ENCODE measurements at regions not wholly inside any gene's neighbourhood (a gene's known extent, or its start where the extent isn't known, plus 50 kb on each side); places are given as distances from the start of the nearest gene placed in this dataset.

DNA sequence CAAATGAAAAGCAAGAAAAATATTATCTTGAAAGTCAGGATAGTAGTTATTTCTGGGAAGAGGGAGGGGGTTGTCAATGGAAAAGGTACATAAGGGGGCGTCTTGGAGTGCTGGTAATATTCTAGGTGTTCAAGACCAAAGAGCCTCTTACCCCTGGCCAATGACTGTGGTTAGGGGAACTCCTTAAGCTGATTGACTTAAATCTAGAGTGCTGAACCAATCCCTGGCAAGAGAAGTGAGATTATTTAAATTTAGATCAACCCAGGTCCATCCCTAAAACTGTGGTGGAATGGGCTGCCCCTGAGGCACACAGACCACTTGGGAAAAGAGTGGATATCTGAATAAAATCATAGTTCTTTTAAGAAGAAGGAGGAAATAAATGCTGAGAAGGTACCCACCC is 174.1 kb downstream of the COPRS start:
- WGBS, result 0% methylated on average over 1 of the region's 1 CpG
- H3K27me3 ChIP-seq (ENCODE audit: control insufficient read depth in 4 of 4, insufficient read depth in 4 of 4, low read length in 3 of 4), result no peaks in the 10 kb centered on the region
- H3K9ac ChIP-seq (ENCODE audit: low read depth in 1 of 2, low read length in 2 of 2), result no peak overlapping the region
- no peaks in the 10 kb centered on the region for H3K9me3 ChIP-seq (ENCODE audit: control insufficient read depth in 4 of 4, low read length in 3 of 4)
- no peaks in the 10 kb centered on the region for H3K4me1 ChIP-seq (ENCODE audit: control insufficient read depth in 4 of 4, insufficient read depth in 4 of 4, low read length in 3 of 4)
- no peaks in the 10 kb centered on the region for H3K36me3 ChIP-seq (ENCODE audit: control insufficient read depth in 4 of 4, insufficient read depth in 3 of 4, low read depth in 1 of 4, low read length in 3 of 4)
- H3K27ac ChIP-seq (ENCODE audit: low read depth in 1 of 2, low read length in 2 of 2), result no peak overlapping the region
- no peak overlapping the region for H3K4me3 ChIP-seq (ENCODE audit: low read depth in 1 of 3, low read length in 3 of 3)
- DNase-seq (ENCODE audit: low spot score), result no peak
- TF ChIP-seq JUND (IDR thresholded peaks at IDR 0.05) (no peak), NR2F2 (IDR thresholded peaks at IDR 0.05) (no peak), FOXA1 (IDR thresholded peaks at IDR 0.05) (no peak), EGR1 (IDR thresholded peaks at IDR 0.05; ENCODE audit: low read depth in 2 of 2) (no peak)

- 83% methylated on average over 8 of the region's 8 CpGs for WGBS
- DNase-seq (ENCODE audit: low spot score), result no peak
- H3K27ac ChIP-seq (ENCODE audit: low read depth in 1 of 2, low read length in 2 of 2), result no peak overlapping the region
Measured at GRCh38 chr17:31680126-31680525, 178.9 kb downstream of the COPRS start.

More at GRCh38 chr17:31680126-31680525, 178.9 kb downstream of the COPRS start:
- Histone ChIP-seq H3K4me1 (ENCODE audit: control insufficient read depth in 4 of 4, insufficient read depth in 4 of 4, low read length in 3 of 4) (no peaks in the 10 kb centered on the region), H3K27me3 (ENCODE audit: control insufficient read depth in 4 of 4, insufficient read depth in 4 of 4, low read length in 3 of 4) (no peaks in the 10 kb centered on the region), H3K9me3 (ENCODE audit: control insufficient read depth in 4 of 4, low read length in 3 of 4) (no peaks in the 10 kb centered on the region), H3K36me3 (ENCODE audit: control insufficient read depth in 4 of 4, insufficient read depth in 3 of 4, low read depth in 1 of 4, low read length in 3 of 4) (no peaks in the 10 kb centered on the region), H3K4me3 (ENCODE audit: low read depth in 1 of 3, low read length in 3 of 3) (no peak overlapping the region), H3K9ac (ENCODE audit: low read depth in 1 of 2, low read length in 2 of 2) (no peak overlapping the region)
- TF ChIP-seq JUND (IDR thresholded peaks at IDR 0.05), result no peak
- no peak for TF ChIP-seq HNF4G (IDR thresholded peaks at IDR 0.05)
- no peak for TF ChIP-seq SP1 (IDR thresholded peaks at IDR 0.05)
- TF ChIP-seq EGR1 (IDR thresholded peaks at IDR 0.05; ENCODE audit: low read depth in 2 of 2), result no peak
- no peak for TF ChIP-seq FOXA1 (IDR thresholded peaks at IDR 0.05)
- TF ChIP-seq TAF1 (conservative IDR thresholded peaks at IDR 0.05), result no peak
- TF ChIP-seq NR2F2 (IDR thresholded peaks at IDR 0.05), result no peak
- TF ChIP-seq YY1 (IDR thresholded peaks at IDR 0.05), result no peak
- no peak for TF ChIP-seq REST (IDR thresholded peaks at IDR 0.05)
- TF ChIP-seq, protein P1, sequence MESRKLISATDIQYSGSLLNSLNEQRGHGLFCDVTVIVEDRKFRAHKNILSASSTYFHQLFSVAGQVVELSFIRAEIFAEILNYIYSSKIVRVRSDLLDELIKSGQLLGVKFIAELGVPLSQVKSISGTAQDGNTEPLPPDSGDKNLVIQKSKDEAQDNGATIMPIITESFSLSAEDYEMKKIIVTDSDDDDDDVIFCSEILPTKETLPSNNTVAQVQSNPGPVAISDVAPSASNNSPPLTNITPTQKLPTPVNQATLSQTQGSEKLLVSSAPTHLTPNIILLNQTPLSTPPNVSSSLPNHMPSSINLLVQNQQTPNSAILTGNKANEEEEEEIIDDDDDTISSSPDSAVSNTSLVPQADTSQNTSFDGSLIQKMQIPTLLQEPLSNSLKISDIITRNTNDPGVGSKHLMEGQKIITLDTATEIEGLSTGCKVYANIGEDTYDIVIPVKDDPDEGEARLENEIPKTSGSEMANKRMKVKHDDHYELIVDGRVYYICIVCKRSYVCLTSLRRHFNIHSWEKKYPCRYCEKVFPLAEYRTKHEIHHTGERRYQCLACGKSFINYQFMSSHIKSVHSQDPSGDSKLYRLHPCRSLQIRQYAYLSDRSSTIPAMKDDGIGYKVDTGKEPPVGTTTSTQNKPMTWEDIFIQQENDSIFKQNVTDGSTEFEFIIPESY (IDR thresholded peaks at IDR 0.05), result no peak
- TF ChIP-seq FOXA2 (IDR thresholded peaks at IDR 0.05), result no peak
- no peak for TF ChIP-seq CTCF (IDR thresholded peaks at IDR 0.05; ENCODE audit: low read depth, low read length, missing input control)
- TF ChIP-seq RXRA (IDR thresholded peaks at IDR 0.05), result no peak

All from liver (tissue), 8 donors.